Neuronal stem cell (in vitro differentiated cells): ENCODE measurements at regions not wholly inside any gene's neighbourhood (a gene's known extent, or its start where the extent isn't known, plus 50 kb on each side); places are given as distances from the start of the nearest gene placed in this dataset.

Source experiments
- DNase-seq: peaks from one replicate; pipeline ENCODE4 v3.0.0-alpha.2; 2013; ENCODE audit warnings: low spot score
- H2AFZ ChIP-seq: one replicate; pipeline ENCODE4 v1.6.1; 2013; ENCODE audit warnings: mild to moderate bottlenecking, low read length, inconsistent platforms
- H2AK5ac ChIP-seq: 2 replicates; pipeline ENCODE4 v1.6.1; 2013; ENCODE audit warnings: low read depth, mild to moderate bottlenecking, inconsistent platforms, low read length, moderate library complexity, mixed read lengths
- H2BK120ac ChIP-seq: 2 replicates; pipeline ENCODE4 v1.6.1; 2013; ENCODE audit warnings: low read depth, mild to moderate bottlenecking, inconsistent platforms, low read length, moderate library complexity, mixed read lengths
- H2BK12ac ChIP-seq: one replicate; pipeline ENCODE4 v1.6.1; 2013; ENCODE audit warnings: low read length, inconsistent platforms
- H2BK15ac ChIP-seq: 2 replicates; pipeline ENCODE4 v1.6.1; 2013; ENCODE audit warnings: mild to moderate bottlenecking, low read length, inconsistent platforms, mixed read lengths
- H2BK5ac ChIP-seq: one replicate; pipeline ENCODE4 v1.6.1; 2013; ENCODE audit warnings: inconsistent platforms, mild to moderate bottlenecking, low read length, moderate library complexity
- H3K14ac ChIP-seq: one replicate; pipeline ENCODE4 v1.6.1; 2013; ENCODE audit warnings: low read length, inconsistent platforms
- H3K18ac ChIP-seq: 2 replicates; pipeline ENCODE4 v1.6.1; 2013; ENCODE audit warnings: low read length, inconsistent platforms
- H3K23ac ChIP-seq: 2 replicates; pipeline ENCODE4 v1.6.1; 2013; ENCODE audit warnings: low read depth, mild to moderate bottlenecking, mixed read lengths, low read length, inconsistent platforms; ENCODE audit not compliant: poor library complexity
- H3K27ac ChIP-seq: replicated peaks from 3 replicates; pipeline ENCODE4 v1.5.1; 2013; ENCODE audit warnings: low read length, inconsistent platforms
- H3K27me3 ChIP-seq, 3 experiments: 2 replicates each; pipeline ENCODE4 v1.6.1; 2013; ENCODE audit warnings: low read length in 3 of 3, mild to moderate bottlenecking in 2 of 3, inconsistent platforms in 1 of 3, low read depth in 1 of 3, mixed read lengths in 1 of 3, moderate library complexity in 1 of 3; ENCODE audit not compliant: control insufficient read depth in 3 of 3, insufficient read depth in 3 of 3
- H3K36me3 ChIP-seq, 2 donors: replicated peaks in 1 of 2; 2 replicates each; pipeline ENCODE4 v1.6.1; 2013; ENCODE audit warnings: low read length in 2 of 2; ENCODE audit not compliant: control insufficient read depth in 2 of 2, insufficient read depth in 2 of 2
- H3K4ac ChIP-seq: 2 replicates; pipeline ENCODE4 v1.6.1; 2013; ENCODE audit warnings: inconsistent platforms, mild to moderate bottlenecking, low read length, moderate library complexity
- H3K4me1 ChIP-seq, 2 donors: 1 replicate in 1 of 2; 2 replicates in 1 of 2; pipeline ENCODE4 v1.6.1; 2013; ENCODE audit warnings: low read length in 2 of 2, low read depth in 1 of 2; ENCODE audit not compliant: control insufficient read depth in 2 of 2, insufficient read depth in 1 of 2
- H3K4me2 ChIP-seq: one replicate; pipeline ENCODE4 v1.6.1; 2013; ENCODE audit warnings: mild to moderate bottlenecking, low read length, inconsistent platforms; ENCODE audit not compliant: insufficient read depth, poor library complexity, severe bottlenecking
- H3K4me3 ChIP-seq, 2 donors: 2 replicates each; pipeline ENCODE4 v1.5.1; 2013; ENCODE audit warnings: low read length in 2 of 2, mild to moderate bottlenecking in 2 of 2, inconsistent platforms in 1 of 2, moderate library complexity in 1 of 2
- H3K79me1 ChIP-seq: one replicate; pipeline ENCODE4 v1.6.1; 2013; ENCODE audit warnings: low read depth, mild to moderate bottlenecking, inconsistent platforms, low read length, moderate library complexity
- H3K9ac ChIP-seq: one replicate; pipeline ENCODE4 v1.6.1; 2013; ENCODE audit warnings: mild to moderate bottlenecking, low read depth, low read length, inconsistent platforms; ENCODE audit not compliant: poor library complexity
- H3K9me3 ChIP-seq, 2 donors: replicated peaks in 1 of 2; 2 replicates each; pipeline versions ENCODE3 to v1.6.1; 2013; ENCODE audit warnings: low read length in 2 of 2, mild to moderate bottlenecking in 2 of 2, inconsistent platforms in 1 of 2, low read depth in 1 of 2, mixed read lengths in 1 of 2, moderate library complexity in 1 of 2; ENCODE audit not compliant: control insufficient read depth in 2 of 2, insufficient read depth in 1 of 2
- H4K8ac ChIP-seq: one replicate; pipeline ENCODE4 v1.6.1; 2013; ENCODE audit warnings: low read depth, mild to moderate bottlenecking, inconsistent platforms, low read length, moderate library complexity
- H4K91ac ChIP-seq: one replicate; pipeline ENCODE4 v1.6.1; 2013; ENCODE audit warnings: low read length, low read depth, mild to moderate bottlenecking, inconsistent platforms; ENCODE audit not compliant: poor library complexity
- WGBS, 2 donors: extraction: QIAGEN DNeasy Blood & Tissue Kit; methylation state at CpG; one replicate each; pipeline ENCODE4 v1.1.7; 2013; ENCODE audit warnings: missing lambda C conversion rate in 2 of 2, mixed read lengths in 1 of 2; ENCODE audit not compliant: insufficient read length in 2 of 2, insufficient replicate concordance in 1 of 2; ENCODE audit errors: extremely low coverage in 2 of 2; 5-methylcytosine and 5-hydroxymethylcytosine counted together

DNA sequence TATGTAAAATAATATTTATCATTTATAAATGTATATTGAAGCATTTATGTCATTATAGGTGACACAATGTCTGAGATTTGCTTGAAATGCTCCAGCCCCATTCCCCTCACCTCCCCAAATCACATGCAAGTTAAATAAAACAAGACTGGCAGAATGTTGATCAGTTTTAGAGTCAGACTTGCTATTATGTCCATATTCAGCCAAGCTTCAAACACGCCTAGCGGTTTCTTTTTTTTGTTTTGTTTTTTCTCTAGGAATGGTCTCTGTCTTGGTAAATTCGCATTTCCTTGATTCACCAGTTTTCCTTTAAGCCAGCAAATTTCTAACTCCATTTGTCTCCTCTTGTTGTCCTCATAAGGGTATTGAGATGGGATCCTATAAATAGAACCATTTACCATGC lies 153.0 kb upstream of the HMHB1 start:
- Histone ChIP-seq H3K23ac (no peak overlapping the region), H3K9ac (no peak overlapping the region), H3K4me3 (no peak overlapping the region), H3K27me3 (no peaks in the 10 kb centered on the region), H4K8ac (no peak overlapping the region), H4K91ac (no peak overlapping the region), H2BK15ac (no peak overlapping the region), H3K27ac (no peak overlapping the region), H3K9me3 (no peaks in the 10 kb centered on the region), H3K36me3 (no peaks in the 10 kb centered on the region), H2AFZ (no peak overlapping the region), H3K79me1 (no peaks in the 10 kb centered on the region), H2BK120ac (no peak overlapping the region), H2BK5ac (no peak overlapping the region), H2BK12ac (no peak overlapping the region), H2AK5ac (no peak overlapping the region), H3K4me2 (no peak overlapping the region), H3K18ac (no peak overlapping the region), H3K4ac (no peak overlapping the region), H3K4me1 (no peaks in the 10 kb centered on the region), H3K14ac (no peak overlapping the region)
- no peak for DNase-seq
- WGBS, 2 donors = no CpG with 5 or more reads among the region's 3 CpGs

DNA sequence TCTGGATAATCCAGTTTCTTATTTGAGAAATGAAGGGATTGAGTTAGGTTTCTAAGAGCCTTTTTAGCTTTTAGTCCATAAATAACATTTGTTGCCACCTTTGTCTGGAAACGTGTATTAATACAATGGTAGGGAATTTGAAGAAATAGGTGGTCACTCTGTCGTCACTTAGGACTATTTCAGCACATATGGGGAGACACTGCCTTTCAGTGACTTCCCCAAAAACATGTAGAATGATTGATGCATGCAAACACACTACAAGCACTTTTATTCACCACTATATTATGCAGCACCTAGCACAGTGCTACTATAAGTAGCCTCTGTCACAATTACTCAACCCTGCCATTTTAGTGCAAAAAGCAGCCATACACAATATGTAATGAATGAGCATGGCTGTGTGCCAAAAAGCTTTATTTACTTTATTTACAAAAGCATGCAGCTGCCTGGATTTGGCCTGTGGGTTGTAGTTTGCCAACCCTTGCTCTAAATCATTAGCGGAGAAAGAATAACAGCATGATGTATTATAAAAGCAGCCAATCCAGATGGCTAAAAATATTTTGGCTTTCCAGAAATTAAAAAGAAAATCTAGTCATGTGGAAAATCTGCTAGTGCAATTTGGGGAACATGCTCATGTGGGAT lies 154.2 kb upstream of the HMHB1 start:
- DNase-seq = no peak
- Histone ChIP-seq H3K79me1 (no peaks in the 10 kb centered on the region), H3K36me3 (no peaks in the 10 kb centered on the region), H3K27ac (no peak overlapping the region), H3K9ac (no peak overlapping the region), H3K4me3 (no peak overlapping the region), H3K14ac (no peak overlapping the region), H2BK120ac (no peak overlapping the region), H4K91ac (no peak overlapping the region), H2BK5ac (no peak overlapping the region), H3K4me2 (no peak overlapping the region), H2AFZ (no peak overlapping the region), H2BK15ac (no peak overlapping the region), H3K4me1 (no peaks in the 10 kb centered on the region), H3K18ac (no peak overlapping the region), H2AK5ac (no peak overlapping the region), H3K4ac (no peak overlapping the region), H4K8ac (no peak overlapping the region), H3K23ac (no peak overlapping the region), H2BK12ac (no peak overlapping the region), H3K27me3 (no peaks in the 10 kb centered on the region), H3K9me3 (no peaks in the 10 kb centered on the region)
- WGBS, 2 donors = no CpG with 5 or more reads among the region's 3 CpGs

DNA sequence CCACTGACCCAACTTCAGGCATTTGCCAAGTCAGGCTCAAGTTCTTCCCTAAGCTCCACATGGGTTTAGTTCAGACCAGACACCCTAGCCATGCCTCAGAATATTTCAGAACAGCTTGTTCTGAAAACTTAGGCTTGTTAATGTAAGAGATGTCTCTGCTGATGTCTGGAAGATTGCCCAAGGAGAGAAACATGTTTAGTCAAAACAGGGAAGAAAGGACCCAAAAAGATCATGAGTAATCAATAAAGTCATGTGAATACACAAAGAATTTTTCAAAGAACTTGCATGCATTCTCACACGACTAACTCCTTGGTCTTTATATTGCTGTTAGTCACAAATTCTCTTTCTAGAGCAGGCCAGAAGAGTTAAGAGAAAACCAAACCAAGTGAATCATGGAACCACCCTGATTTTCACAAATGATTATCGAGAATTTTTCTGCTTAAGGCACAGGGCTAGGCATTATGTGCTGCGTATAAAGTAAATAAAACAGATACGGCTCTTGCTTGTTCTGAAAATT lies 158.1 kb upstream of the HMHB1 start:
- H3K79me1 ChIP-seq = no peaks in the 10 kb centered on the region
- no peak for DNase-seq
- no peak overlapping the region for H3K9ac ChIP-seq
- no peak overlapping the region for H2AFZ ChIP-seq
- H3K4me3 ChIP-seq = no peak overlapping the region
- H4K91ac ChIP-seq = no peak overlapping the region
- H3K23ac ChIP-seq = no peak overlapping the region
- H3K4me2 ChIP-seq = no peak overlapping the region
- no peak overlapping the region for H2BK12ac ChIP-seq
- no peak overlapping the region for H3K27ac ChIP-seq
- H4K8ac ChIP-seq = no peak overlapping the region
- H3K27me3 ChIP-seq = no peaks in the 10 kb centered on the region
- no peak overlapping the region for H3K4ac ChIP-seq
- no peak overlapping the region for H3K18ac ChIP-seq
- no CpG with 5 or more reads among the region's 4 CpGs for WGBS, 2 donors
- H2BK120ac ChIP-seq = no peak overlapping the region
- H3K36me3 ChIP-seq = no peaks in the 10 kb centered on the region
- H3K4me1 ChIP-seq = no peaks in the 10 kb centered on the region
- no peaks in the 10 kb centered on the region for H3K9me3 ChIP-seq
- H3K14ac ChIP-seq = no peak overlapping the region
- no peak overlapping the region for H2BK5ac ChIP-seq
- no peak overlapping the region for H2AK5ac ChIP-seq
- H2BK15ac ChIP-seq = no peak overlapping the region

DNA sequence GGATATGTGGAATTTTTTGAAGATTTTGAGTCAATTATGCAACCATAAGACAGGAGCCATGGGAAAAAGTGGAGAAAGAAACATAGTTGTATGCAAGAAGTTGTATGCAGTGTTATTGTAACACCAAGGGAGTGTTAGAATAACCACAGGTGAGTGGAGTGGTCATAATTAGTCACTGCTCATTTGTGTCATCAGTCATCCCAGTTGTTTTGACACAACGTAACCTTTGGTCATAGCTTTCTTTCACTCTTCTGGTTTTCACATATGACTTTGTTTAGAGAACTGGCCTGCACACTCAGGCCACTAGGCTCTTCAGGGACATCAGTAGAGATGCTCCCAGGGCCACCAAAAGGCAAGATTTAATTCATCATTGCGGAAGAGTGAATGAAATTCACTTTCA lies 158.7 kb upstream of the HMHB1 start:
- H2BK15ac ChIP-seq = no peak overlapping the region

More for the DNA sequence above, 158.7 kb upstream of the HMHB1 start:
- no peak overlapping the region for H3K27ac ChIP-seq
- no peak for DNase-seq
- H2BK120ac ChIP-seq = no peak overlapping the region
- no peak overlapping the region for H3K4me3 ChIP-seq
- no peaks in the 10 kb centered on the region for H3K79me1 ChIP-seq
- no peak overlapping the region for H3K4me2 ChIP-seq
- no peak overlapping the region for H3K4ac ChIP-seq
- H3K4me1 ChIP-seq = no peaks in the 10 kb centered on the region
- no peak overlapping the region for H3K23ac ChIP-seq
- H2AFZ ChIP-seq = no peak overlapping the region
- no peak overlapping the region for H3K18ac ChIP-seq
- H3K36me3 ChIP-seq = no peaks in the 10 kb centered on the region
- no peaks in the 10 kb centered on the region for H3K9me3 ChIP-seq
- WGBS, 2 donors = no CpG with 5 or more reads among the region's 2 CpGs
- no peak overlapping the region for H3K14ac ChIP-seq
- H2BK5ac ChIP-seq = no peak overlapping the region
- no peak overlapping the region for H4K8ac ChIP-seq
- H2BK12ac ChIP-seq = no peak overlapping the region
- H4K91ac ChIP-seq = no peak overlapping the region
- H3K9ac ChIP-seq = no peak overlapping the region
- H3K27me3 ChIP-seq = no peaks in the 10 kb centered on the region
- H2AK5ac ChIP-seq = no peak overlapping the region
